Fibroblast of pulmonary artery (primary cell): ENCODE measurements at regions not wholly inside any gene's neighbourhood (a gene's known extent, or its start where the extent isn't known, plus 50 kb on each side); places are given as distances from the start of the nearest gene placed in this dataset.
A peak's percentile ranks its signal among the peaks of the same experiment; 100 is the strongest.

ENCODE experiments used
- DNase-seq: peaks from one replicate; pipeline ENCODE4 v3.0.0-alpha.2; 2010; ENCODE audit warnings: low read depth
- H3K4me3 ChIP-seq: replicated peaks from 2 replicates; pipeline ENCODE4 v1.5.1; 2011; ENCODE audit warnings: low read depth, mild to moderate bottlenecking, control low read depth, low read length, moderate library complexity
- TF ChIP-seq, protein P1 (sequence below): IDR thresholded peaks from 2 replicates; pipeline ENCODE4 v1.5.1; 2011; ENCODE audit warnings: mild to moderate bottlenecking, control low read depth, low read length, inconsistent platforms; ENCODE audit errors: missing control alignments

DNA sequence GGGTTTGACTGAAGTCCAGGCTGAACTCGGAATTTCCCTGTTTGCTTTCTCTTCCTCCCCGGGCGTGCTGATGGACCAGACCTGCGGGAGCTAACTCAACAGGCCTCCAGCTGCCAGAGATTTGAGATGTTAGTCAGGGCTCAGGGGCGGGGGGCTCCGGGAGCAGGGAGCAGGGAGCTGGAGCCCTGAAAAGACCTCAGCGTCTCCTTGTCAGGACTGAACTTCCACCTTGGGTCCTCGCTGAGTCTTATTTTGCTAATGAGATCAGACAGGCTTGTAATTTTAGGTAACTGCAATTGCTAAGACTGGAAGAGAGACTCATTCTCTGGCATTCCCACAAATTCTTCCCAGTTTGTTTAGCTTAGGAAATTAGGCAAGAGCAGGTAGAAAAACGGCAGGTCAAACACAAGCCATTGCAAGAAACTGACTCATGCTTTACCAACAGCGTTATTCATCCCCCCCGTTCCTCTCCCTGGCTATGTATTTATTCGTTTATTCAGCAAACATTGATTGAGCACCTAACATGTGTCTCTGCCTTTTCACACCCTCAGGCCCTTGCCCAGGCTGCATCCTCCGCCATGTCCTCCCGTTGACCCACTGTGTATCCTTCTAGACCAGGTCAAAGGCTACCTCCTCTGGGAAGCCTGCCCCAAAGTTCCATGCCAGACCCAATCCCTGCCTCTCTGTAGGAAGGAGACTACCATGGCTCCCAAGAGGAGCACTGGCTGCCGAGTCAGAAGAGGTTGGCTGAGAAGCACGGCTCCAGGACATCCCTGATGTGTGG, 80.4 kb upstream of the DIO3 start:
- TF ChIP-seq, protein P1, sequence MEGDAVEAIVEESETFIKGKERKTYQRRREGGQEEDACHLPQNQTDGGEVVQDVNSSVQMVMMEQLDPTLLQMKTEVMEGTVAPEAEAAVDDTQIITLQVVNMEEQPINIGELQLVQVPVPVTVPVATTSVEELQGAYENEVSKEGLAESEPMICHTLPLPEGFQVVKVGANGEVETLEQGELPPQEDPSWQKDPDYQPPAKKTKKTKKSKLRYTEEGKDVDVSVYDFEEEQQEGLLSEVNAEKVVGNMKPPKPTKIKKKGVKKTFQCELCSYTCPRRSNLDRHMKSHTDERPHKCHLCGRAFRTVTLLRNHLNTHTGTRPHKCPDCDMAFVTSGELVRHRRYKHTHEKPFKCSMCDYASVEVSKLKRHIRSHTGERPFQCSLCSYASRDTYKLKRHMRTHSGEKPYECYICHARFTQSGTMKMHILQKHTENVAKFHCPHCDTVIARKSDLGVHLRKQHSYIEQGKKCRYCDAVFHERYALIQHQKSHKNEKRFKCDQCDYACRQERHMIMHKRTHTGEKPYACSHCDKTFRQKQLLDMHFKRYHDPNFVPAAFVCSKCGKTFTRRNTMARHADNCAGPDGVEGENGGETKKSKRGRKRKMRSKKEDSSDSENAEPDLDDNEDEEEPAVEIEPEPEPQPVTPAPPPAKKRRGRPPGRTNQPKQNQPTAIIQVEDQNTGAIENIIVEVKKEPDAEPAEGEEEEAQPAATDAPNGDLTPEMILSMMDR, result no peak
- peak; percentile 56 for DNase-seq
- no peak overlapping the region for H3K4me3 ChIP-seq

DNA sequence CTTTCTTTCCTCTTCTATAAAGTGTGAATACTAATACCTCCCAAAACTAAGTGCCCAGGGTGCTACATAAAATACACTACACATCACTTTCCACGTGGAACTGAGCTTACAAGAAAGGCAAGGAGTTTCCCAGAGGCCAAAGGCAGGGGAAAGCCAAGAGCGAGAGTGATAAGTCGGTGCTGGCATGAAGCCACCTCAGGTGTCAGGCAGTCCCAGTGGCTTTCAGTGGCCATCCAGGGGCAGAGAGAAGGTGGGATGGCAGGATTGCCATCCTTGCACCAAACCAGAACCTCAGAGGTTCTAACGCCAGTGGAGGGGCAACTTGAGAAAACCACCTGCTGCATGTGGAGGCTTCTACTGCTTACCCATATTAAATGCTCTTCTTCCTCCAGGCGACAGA, 79.7 kb upstream of the DIO3 start:
- H3K4me3 ChIP-seq, result no peak overlapping the region
- TF ChIP-seq, protein P1, result no peak

DNA sequence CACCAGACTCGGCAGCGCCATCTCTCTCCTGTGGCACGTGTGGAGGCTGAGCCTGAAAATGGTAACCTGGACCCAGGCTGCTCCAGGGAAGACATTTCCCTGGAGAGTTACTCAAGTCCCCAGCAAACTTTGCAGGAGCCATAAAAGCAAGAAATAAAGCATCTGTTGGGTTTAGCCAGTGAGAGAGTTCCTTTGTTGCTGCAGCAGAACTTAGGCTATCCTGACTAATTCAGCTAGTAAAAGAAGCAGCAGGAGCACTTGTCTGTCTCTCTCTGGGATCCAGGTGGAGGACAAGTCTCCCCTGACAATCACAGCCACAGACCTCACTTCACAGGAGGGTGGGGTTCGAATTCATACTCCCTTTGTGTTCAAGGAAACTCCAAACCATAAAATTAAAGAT, 79.2 kb upstream of the DIO3 start:
- no peak for DNase-seq
- no peak overlapping the region for H3K4me3 ChIP-seq
- TF ChIP-seq, protein P1, result no peak

More for the DNA sequence above, 79.7 kb upstream of the DIO3 start:
- DNase-seq, result no peak

DNA sequence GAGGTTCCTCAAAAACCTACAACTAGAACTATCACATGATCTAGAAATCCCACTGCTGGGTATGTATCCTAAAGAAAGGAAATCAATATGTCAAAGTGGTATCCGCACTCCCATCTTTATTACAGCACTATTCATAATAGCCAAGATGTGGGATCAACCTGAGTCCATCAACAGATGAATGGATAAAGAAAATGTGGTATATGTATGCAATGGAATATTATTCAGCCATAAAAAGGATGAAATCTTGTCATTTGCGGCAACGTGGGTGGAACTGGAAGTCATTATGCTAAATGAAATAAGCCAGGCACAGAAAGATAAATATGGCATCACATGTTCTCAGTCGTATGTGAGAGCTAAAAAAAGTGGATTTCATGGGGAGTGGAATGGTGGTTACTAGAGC, 77.5 kb upstream of the DIO3 start:
- TF ChIP-seq, protein P1, result no peak
- DNase-seq, result no peak
- H3K4me3 ChIP-seq, result no peak overlapping the region

DNA sequence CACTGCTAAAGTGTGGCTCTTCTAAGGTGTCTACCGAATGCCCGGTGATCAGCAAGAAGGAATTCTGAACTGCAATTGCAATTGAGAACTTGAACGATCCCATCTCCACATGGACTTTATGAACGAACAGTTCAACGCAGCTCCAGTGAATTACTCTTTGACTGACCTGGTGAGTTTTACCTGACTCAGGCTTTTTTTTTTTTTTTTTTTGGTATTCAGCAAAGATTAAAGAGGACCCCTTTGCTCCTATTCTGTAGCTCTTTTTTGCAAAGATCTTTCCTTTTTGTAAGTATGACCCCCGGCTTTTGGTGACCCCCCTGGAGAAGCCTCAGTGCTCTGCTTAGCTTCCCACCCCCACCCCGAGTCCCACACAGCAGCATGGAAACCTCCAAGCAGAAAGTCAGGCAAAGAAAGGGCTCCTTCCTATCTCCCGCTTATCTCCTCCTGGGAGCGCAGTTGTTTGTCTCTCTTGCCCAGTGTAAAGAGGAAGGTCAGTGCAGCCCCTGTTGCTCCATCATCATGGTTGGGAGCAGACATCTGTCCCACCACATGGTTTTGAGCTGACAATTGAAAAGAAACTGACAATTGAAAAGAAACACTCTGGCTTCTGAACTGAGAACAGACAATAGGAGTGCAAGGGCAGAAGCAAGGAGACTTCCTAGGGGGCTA, 72.1 kb upstream of the DIO3 start:
- TF ChIP-seq, protein P1, result no peak
- no peak for DNase-seq
- H3K4me3 ChIP-seq, result no peak overlapping the region

DNA sequence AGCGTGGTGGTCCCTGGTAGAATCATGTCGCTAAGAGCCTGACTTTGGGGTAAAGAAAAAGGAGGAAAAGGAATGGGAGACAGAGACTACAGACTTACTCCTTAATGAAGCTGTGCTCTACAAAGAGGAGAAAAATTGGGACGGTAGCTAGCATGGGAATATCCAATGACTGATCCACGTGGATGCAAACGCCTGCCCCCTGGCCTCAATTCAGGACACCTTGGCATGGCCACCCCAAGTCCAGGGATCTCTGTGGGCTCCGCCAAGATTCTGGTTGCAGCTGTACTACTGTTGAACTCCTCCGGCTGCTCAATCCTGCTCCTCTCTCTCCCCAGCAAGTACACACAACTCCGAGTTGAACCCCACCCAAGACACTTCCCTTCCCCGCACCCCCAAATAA, 70.5 kb upstream of the DIO3 start:
- DNase-seq, result no peak
- H3K4me3 ChIP-seq, result no peak overlapping the region
- TF ChIP-seq, protein P1, result no peak
